ENCODE measurements at regions not wholly inside any gene's neighbourhood (a gene's known extent, or its start where the extent isn't known, plus 50 kb on each side); places are given as distances from the start of the nearest gene placed in this dataset.
A peak's percentile ranks its signal among the peaks of the same experiment; 100 is the strongest.

DNA sequence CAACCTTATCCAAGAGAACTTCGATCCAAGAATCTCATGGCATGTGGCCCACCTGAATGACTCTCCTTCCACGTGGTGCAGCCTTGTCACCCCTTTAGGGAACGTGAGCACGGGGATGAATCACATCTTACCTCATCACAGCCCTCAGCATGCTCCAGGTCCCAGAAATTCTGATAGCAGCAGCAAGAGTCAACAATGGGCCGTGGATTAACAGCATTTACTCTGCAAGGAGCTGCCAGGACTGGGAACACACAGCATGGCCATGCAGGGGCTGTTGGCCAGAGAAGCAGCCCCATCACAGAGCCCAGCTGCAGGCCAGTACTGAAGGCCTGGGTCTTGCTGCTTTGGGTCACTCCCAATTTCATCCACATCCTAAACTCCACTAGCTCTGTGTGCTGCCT, 150.4 kb downstream of the C5orf15 start:
- H3K4me3 ChIP-seq (ENCODE audit: low read depth, low read length) = no peak overlapping the region

DNA sequence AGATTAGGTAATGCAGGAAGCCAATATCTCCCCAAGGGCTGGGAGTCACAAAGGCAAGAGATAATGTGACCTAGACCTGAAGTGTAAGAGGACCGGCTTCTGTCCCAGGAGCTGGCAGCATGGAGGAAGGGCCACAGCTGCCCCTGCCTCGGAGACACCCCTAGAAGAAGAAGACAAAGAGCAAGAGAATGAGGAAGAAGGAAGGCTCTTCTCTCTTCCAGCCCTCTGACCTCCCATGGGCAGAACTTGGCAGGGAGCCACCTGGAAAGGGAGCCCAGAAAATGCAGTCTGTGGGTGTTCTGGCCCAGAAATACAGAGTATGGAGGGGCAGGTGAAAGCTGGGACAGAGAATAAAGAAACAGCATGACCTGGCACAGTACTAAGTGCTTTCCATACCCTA, 151.0 kb downstream of the C5orf15 start:
- H3K4me3 ChIP-seq (ENCODE audit: low read depth, low read length) = no peak overlapping the region
- DNase-seq (ENCODE audit: low read depth) = no peak

More for the DNA sequence above, 150.4 kb downstream of the C5orf15 start:
- no peak for DNase-seq (ENCODE audit: low read depth)

GRCh38 chr5:133816791-133817190, 151.6 kb downstream of the C5orf15 start:
- DNase-seq (ENCODE audit: low read depth) = no peak
- H3K4me3 ChIP-seq (ENCODE audit: low read depth, low read length) = no peak overlapping the region

DNA sequence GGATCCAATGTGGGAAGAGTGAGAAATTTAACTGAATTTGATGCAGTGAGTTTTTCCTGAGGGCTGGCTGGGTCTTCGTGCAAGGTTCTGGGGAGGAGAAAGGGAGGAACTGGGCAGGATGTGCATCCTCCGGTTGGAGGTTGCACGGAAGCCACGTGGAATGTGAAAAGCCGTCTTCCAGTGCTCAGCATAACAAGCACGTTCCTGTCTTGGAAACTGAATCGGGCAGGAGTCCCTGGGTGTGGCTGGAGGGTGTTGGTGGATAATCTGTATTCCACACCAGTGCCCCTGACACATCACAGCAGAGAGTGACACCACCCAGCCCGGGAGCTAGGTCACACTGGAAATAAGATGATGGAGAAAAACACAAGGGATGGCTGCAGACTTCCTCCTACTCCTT, 154.3 kb downstream of the C5orf15 start:
- H3K4me3 ChIP-seq (ENCODE audit: low read depth, low read length) = no peak overlapping the region

GRCh38 chr5:133811168-133811567, 157.3 kb downstream of the C5orf15 start:
- H3K4me3 ChIP-seq (ENCODE audit: low read depth, low read length) = no peak overlapping the region
- DNase-seq (ENCODE audit: low read depth) = no peak

More for the DNA sequence above, 154.3 kb downstream of the C5orf15 start:
- DNase-seq (ENCODE audit: low read depth) = no peak

DNA sequence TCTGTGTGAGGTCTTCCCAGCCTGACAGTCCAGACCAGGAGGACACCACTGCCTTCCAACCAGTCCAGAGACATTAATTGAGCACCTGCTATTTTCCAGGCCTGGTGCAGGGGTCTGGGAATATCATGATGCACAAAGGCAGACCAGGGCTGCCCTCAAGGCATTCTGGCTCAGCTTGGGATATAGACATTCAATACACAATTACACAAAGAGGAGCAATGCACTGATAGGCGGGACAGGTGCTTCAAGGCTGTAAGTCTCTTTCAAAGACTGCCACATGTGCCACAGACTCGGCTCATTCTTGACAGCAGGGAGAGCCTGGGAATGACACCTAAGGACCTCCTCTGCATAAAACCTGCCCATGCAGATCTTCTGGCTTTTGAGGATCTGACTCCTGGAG, 158.6 kb downstream of the C5orf15 start:
- H3K4me3 ChIP-seq (ENCODE audit: low read depth, low read length) = no peak overlapping the region
- DNase-seq (ENCODE audit: low read depth) = no peak

DNA sequence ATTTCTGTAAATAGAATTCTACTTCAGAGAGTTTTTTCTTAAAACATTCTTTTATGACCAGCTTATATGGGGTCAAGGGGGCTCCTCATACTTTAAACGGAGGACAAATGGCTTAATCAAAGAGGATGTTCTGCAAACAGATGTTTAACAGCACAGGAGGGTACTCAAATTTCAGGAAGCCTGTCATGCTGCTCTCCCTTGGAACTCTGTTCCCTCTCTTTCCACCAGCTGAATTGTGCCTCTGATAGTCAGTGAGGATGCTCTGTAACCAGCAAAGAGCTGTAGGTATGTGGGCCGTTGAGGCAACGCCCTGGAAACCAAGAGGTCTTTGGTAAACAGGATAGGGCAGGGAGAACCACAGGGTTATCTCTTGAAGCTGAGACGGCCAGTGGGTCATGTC, 161.1 kb downstream of the C5orf15 start:
- no peak overlapping the region for H3K4me3 ChIP-seq (ENCODE audit: low read depth, low read length)
- DNase-seq (ENCODE audit: low read depth) = no peak

- no peak for DNase-seq (ENCODE audit: low read depth)
- no peak overlapping the region for H3K4me3 ChIP-seq (ENCODE audit: low read depth, low read length)
Observed at GRCh38 chr5:133806847-133807246, 161.6 kb downstream of the C5orf15 start.

GRCh38 chr5:133801955-133802751, 166.3 kb downstream of the C5orf15 start:
- DNase-seq (ENCODE audit: low read depth) = peak; percentile 4
- no peak overlapping the region for H3K4me3 ChIP-seq (ENCODE audit: low read depth, low read length)

GRCh38 chr5:133801431-133801830, 167.0 kb downstream of the C5orf15 start:
- H3K4me3 ChIP-seq (ENCODE audit: low read depth, low read length) = no peak overlapping the region
- no peak for DNase-seq (ENCODE audit: low read depth)

- DNase-seq (ENCODE audit: low read depth) = no peak
- H3K4me3 ChIP-seq (ENCODE audit: low read depth, low read length) = no peak overlapping the region
Observed at GRCh38 chr5:133799571-133800237, 168.7 kb downstream of the C5orf15 start.

- no peak overlapping the region for H3K4me3 ChIP-seq (ENCODE audit: low read depth, low read length)
- no peak for DNase-seq (ENCODE audit: low read depth)
Observed at GRCh38 chr5:133797167-133797566, 171.3 kb downstream of the C5orf15 start.

GRCh38 chr5:133796186-133796585, 172.2 kb downstream of the C5orf15 start:
- H3K4me3 ChIP-seq (ENCODE audit: low read depth, low read length) = no peak overlapping the region
- DNase-seq (ENCODE audit: low read depth) = no peak

DNA sequence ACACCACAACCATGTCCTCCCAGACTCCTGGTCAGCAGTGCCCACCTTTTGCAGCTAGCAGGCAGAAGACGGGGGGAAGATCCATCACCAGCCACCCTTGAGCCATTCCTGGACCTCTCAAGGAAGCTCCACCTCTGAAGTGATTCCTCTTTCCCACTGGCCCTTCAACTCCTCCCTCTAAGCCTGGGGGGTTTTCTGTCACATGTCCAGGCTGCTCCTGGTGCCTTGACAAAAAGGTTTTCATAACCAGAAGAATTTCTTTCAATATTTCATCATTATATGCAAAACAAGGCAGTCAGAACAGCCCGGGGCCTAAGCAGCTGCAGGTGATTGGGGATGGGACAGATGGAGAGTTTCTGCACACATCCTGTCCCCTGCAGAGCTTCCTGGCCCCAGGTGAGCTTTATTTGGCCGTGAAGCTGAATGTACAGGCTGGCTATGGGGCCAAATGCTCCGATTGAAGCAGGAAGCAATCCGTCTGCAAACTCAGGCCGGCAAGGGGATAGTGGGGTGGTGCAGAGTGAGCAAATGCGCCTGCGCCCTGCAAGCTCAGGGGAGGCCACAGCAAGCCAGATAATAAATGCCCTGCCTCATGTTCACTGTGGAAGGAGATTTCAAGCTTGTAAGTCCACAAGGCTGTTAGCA, 173.5 kb downstream of the C5orf15 start:
- no peak overlapping the region for H3K4me3 ChIP-seq (ENCODE audit: low read depth, low read length)
- DNase-seq (ENCODE audit: low read depth) = no peak

DNA sequence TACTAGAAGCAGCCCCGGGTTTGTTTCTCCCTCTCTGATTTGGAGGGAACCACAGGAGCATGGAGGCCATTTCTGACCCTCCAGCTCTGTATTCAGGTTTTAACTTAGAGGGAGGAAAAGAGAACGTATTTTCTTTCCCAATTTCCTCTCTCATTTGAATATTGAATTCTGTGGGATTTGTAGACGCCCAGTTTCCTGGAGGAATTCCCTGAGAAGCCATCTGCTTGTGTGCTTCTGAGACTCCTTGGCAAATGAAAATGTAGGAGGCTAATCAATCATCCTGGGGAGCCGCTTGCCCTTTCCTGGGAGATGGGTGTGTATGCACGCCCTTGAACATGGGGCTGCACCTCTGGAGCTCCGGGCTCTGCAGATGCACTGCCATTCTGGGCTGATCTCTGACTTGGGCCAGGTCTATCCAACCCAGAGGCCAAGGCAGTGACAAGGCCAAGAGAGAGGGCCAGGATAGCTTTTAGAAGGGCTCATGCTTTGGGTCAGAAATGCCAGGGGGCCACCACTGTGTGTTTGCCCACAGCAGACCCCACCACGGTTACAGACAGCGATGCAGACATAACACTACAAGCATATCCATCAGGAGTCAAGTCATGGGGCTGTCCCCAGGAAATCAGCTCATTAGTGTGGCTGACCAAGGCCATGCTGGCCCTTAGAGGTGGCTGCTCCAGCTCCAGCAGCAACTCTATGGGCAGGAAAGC, 174.5 kb downstream of the C5orf15 start:
- H3K4me3 ChIP-seq (ENCODE audit: low read depth, low read length) = no peak overlapping the region

GRCh38 chr5:133792655-133793054, 175.8 kb downstream of the C5orf15 start:
- no peak for DNase-seq (ENCODE audit: low read depth)
- H3K4me3 ChIP-seq (ENCODE audit: low read depth, low read length) = no peak overlapping the region

More for the DNA sequence above, 174.5 kb downstream of the C5orf15 start:
- DNase-seq (ENCODE audit: low read depth) = no peak

DNA sequence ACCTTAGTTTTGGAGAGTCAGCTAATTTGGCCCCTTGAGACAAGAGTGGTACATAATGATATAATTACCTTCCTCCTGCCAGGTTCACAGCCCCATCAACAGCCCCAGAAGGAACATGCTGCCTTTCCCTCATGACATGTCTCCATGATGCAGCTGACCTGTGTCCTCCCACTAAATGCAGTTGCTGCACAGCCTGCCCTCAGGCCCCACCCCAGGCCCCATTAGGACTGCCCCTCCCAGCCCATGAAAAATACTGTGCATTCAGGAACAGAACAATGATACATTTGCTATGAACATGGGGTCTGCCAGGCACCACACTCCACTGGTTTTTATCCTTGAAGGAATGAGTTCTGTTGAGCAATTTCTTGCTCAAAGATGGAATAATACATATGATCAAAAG, 176.4 kb downstream of the C5orf15 start:
- H3K4me3 ChIP-seq (ENCODE audit: low read depth, low read length) = no peak overlapping the region
- DNase-seq (ENCODE audit: low read depth) = no peak

DNA sequence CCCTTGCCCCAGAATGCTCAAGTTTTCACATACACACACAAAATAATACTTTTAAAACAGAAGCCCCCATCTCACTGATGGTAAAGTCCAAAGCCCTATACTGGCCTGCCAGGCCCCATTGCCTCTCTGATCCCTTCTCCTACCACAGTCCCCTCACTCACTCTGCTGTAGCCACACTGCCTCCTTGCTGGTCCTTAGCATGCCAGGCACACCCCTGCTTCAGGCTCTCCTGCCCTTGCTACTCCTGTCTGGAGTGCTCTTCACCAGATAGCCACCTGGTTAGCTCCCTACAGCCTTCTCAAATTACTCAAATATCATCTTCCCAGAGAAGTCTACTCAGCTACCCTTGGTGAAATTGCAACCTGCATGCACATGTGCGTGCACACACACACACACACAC, 177.5 kb downstream of the C5orf15 start:
- H3K4me3 ChIP-seq (ENCODE audit: low read depth, low read length) = no peak overlapping the region
- no peak for DNase-seq (ENCODE audit: low read depth)

- no peak overlapping the region for H3K4me3 ChIP-seq (ENCODE audit: low read depth, low read length)
- no peak for DNase-seq (ENCODE audit: low read depth)
Observed at GRCh38 chr5:133789428-133789827, 177.1 kb upstream of the FSTL4 start.

DNA sequence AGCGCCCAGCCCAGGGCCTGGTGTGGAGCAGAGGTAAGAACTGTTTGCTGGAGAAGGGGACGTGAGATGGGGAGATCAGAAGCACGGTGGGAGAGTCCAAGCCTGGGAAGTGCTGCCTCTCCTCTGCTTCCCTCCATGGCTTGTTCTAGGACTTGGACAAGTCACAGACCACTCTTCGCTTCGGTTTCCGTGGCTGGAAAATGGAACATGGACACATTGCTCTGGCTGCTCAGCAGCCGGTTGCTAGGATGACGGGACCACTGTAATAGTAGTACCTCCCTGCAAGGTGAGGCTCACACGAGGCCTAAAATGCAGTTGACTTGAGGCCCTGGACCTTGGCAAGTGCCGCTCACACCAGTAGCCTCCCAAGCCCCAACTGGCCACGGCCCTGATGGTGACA, 175.8 kb upstream of the FSTL4 start:
- no peak for DNase-seq (ENCODE audit: low read depth)
- no peak overlapping the region for H3K4me3 ChIP-seq (ENCODE audit: low read depth, low read length)

Data from skeletal muscle cell (primary cell).